ENCODE measurements at regions not wholly inside any gene's neighbourhood (a gene's known extent, or its start where the extent isn't known, plus 50 kb on each side); places are given as distances from the start of the nearest gene placed in this dataset.

DNA sequence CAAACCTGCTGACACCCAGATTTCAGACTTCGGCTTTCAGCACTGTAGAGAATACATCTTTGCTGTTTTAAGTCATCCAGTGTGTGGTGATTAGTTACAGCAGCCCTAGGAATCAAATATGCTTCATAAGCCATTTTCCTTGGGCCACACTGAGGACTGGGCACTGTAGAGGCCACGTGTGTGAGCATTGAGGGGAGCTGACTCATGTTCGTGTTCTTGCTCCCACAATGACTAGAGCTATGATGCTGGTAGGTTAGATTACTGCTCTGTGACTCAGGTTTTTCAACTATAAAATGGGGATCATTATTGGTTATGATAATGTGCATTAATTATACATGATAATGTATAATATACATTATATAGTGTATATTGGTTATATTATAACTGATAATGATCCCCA lies 96.5 kb upstream of the PALM2AKAP2 start:
- DNase-seq: no peak

- DNase-seq: no peak
Observed at GRCh38 chr9:109689701-109690100, 90.3 kb upstream of the PALM2AKAP2 start.

GRCh38 chr9:109699019-109699418 lies 81.0 kb upstream of the PALM2AKAP2 start:
- DNase-seq: no peak

- no peak for DNase-seq
Observed at GRCh38 chr9:109704546-109704945, 75.5 kb upstream of the PALM2AKAP2 start.

DNA sequence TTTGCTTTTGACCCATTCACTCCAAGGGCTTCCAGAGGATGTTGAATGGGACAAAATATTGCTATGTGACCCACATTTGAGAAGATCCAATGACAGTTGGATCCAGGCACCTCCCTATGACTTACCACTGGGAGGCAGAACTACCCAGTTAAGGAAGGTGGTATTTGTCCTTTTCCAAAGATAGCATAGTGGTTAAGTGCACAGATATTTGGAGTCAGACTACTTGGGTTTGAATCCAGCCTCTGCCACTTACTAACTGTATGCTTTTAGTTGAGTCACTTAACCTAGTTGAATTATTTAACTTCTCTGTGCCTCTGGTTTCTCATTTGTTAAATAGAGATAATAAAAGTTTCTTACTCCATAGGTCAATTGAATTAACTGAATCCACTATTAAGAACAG lies 74.5 kb upstream of the PALM2AKAP2 start:
- DNase-seq: no peak

GRCh38 chr9:109707355-109707754 lies 72.6 kb upstream of the PALM2AKAP2 start:
- DNase-seq: no peak

DNA sequence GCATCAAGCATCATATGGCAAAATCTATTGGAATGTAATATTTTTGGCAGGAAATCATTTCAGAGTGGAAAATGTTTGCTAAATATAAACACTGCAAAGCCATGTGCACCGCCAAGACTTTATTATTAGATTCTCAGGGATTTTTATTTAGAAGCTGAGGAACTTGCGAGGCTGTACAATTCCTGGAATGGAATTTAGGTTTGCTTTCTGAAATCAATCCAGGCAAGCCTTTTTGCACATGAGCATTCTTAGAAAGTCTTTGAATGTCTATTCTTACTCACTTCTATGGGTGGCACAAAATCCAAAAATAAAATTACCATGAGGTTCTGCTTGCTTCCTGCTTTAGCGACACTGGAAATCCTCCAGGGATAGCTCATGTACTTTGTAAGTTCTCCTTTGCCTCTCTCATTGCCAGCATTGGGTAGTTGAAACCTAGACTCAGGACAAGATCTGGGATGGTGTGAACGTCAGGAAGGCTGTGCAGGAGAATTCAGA lies 71.5 kb upstream of the PALM2AKAP2 start:
- DNase-seq: no peak

DNA sequence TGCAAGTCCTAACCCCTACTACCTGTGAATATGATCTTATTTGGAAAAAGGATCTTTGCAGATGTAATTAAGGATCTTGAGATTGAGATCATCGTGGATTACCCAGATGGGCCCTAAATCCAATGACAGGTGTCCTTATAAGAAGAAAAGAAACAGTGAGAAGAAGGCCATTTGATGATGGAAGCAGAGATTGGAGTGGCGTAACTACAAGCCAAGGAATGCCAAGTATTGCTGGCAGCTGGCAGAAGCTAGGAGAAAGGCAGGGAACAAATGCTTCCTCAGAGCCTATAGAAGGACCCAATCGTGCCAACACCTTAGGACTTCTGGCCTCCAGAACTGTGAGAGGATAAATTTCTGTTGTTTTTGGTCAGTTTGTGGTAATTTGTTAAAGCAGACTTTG lies 70.1 kb upstream of the PALM2AKAP2 start:
- DNase-seq: no peak

DNA sequence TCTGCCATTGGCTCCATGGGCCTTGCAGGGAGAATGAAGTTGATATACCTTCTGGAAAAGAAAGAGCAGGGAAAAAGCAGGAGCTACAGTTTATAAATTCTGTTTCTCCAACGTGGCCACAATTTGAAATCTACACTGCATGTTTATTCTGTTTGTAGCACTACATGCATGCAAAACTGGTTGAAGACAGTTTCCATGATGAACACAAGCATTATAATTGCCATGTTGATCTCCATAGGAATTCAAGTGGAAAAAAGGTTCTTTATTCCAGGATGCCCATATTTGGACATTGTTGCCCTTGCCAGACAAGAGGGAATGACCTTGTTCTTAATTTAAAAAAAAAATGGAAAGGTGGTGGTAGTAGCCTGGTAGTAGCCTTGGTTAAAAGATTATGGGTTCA lies 69.2 kb upstream of the PALM2AKAP2 start:
- no peak for DNase-seq

DNA sequence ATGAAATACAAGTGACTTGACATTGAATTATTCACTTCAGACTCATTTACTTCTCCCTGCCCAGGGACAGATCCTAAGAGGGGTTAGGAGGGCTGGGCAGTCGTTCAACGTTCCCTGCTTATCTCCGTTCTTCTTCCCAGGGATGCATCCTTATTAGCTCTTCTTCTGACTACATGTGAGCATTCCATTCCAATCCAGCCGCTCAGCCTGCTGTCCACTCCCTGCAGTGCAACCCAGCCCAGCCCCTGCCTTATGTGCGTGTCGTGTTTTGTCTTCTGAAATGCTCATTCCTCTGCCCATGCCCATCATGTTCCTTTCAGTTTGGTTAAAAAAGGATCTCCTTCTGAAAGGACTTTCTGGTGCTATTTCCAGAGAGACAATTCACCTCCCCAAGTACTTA lies 64.7 kb upstream of the PALM2AKAP2 start:
- no peak for DNase-seq

- DNase-seq: no peak
Observed at GRCh38 chr9:109716631-109717030, 63.4 kb upstream of the PALM2AKAP2 start.

DNA sequence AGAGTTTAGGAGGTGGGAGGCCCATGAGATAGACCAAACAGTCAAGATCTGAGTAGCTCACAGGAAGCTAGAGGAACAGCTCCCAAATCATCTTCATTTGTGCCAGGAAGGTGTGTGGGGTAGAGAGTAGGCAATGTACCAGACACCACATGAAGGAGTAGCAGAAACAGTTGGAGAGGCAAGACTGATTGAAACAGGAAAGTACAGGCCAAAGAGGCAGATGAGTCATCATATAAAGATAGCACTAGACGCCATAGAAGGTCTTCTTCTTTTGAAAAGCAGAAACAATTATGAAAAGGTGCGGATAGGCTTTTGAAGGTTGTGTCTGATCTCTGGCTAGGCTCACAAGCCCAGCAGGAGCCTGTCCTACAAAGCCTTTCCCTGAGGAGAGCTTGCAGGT lies 62.7 kb upstream of the PALM2AKAP2 start:
- DNase-seq: no peak

DNA sequence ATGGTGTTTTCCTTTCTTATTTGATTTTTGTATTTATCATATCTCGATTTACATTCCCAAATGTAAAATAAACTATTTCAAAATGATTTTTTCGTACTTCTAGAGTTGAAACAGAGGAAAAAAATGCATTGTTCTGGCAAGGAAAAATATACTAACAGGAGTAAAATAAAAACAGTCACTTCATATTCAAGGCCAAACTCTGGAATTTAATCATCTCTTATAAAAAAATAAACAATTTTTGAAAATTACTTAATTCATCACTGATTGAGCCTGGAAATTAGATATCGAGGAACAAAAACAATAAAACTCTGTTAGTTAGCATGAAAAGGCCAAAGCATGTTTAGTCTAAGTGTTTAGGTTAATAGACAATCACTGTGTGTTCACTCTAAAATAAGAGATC lies 61.1 kb upstream of the PALM2AKAP2 start:
- DNase-seq: no peak

DNA sequence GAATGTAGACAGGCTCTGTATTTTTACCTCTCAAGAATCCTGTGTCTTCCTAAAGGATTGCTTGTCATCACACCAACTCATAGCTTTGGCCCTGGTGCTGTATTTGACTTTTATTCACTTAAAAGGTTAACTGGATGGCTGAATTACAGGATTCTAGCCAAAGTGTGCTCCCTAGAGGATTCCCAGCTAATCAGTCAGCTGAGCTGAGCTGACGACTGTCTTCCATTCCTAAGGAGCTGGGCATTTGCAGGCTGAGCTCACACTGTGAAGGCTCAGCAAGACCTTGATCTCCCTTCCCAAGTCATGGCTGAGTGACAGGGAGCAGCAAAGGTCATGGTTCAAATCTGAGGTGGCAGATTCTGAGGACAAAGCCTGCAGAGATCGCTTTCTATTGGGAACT lies 59.0 kb upstream of the PALM2AKAP2 start:
- DNase-seq: no peak

GRCh38 chr9:109722007-109722406 lies 58.0 kb upstream of the PALM2AKAP2 start:
- DNase-seq: no peak

DNA sequence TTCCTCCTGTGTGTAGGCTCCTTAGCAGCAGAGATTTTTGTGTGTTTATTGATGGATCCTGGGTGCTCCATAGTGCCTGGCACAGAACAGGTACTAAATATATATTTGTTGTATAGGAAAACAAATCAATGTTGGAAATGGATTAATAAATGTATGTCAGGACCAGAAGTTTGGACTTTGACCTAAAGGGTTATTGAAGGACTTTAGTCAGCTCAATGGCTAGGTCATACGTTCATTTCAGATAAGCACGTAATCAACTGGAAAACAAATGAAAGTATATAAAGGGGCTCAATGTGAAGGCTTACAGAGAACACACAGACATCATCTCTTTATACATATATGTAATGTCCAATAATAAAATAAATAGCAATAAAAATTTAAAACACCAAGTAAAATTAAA lies 56.2 kb upstream of the PALM2AKAP2 start:
- DNase-seq: no peak

- no peak for DNase-seq
Observed at GRCh38 chr9:109725460-109725859, 54.5 kb upstream of the PALM2AKAP2 start.

GRCh38 chr9:109726119-109726518 lies 53.9 kb upstream of the PALM2AKAP2 start:
- DNase-seq: no peak

DNA sequence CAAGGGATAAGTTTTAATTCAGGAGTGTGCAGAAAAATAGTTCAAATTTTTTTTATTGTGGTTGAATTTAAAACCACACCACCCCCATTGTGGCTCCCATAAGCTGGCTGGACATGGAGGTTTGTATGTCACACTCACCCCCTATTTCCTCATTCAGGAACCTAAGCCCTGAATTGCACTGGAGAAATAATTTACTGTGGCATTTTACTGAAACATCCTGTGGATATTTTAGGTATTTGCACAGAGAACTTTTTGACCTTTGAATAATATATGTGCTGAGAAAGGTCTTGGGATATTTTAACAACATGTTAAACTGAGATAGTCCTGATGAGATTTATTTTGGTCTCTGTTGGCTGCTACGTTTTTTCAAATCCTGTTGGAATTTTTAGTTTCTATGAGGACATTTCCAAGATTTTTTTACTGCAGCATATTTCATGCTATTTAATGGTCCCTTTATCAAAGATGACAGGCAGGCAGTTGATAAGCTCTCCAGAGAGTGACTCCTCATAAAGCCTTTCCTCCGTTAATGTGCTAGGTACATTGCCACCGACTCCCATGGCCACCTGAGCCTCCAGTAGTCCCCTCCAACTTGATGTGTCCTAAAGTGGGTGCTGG lies 51.2 kb upstream of the PALM2AKAP2 start:
- DNase-seq: no peak

DNA sequence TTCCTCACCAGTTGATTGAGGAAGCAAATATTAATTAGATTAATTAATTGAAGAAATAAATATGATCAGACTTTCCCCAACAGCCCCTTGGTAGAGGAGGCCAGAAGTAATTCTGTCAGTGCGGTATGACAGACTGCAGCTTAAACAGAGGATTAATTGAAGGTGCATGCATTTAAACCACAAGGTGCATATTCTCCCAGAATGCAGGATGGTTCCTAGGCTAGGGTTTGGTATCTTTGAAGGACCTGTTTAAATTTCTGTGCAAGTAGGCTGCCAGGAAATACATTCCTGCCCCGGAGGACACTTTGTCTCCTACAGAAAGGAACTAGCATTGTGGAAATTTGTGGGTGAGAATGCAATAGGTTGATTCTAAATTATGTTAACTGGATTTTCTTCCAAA lies 50.5 kb upstream of the PALM2AKAP2 start:
- no peak for DNase-seq
